GM18909 (cell line): ENCODE measurements at regions not wholly inside any gene's neighbourhood (a gene's known extent, or its start where the extent isn't known, plus 50 kb on each side); places are given as distances from the start of the nearest gene placed in this dataset.

ENCODE experiments used
- ATAC-seq: cut with Tn5 transposase; IDR thresholded peaks from one replicate; pipeline ENCODE4 v1.9.1; 2021; ENCODE audit warnings: mild to moderate bottlenecking; ENCODE audit not compliant: unreplicated experiment, poor library complexity

GRCh38 chr4:138675685-138676084 is 339.9 kb upstream of the NOCT start:
- ATAC-seq: no peak

GRCh38 chr4:138674209-138674608 is 341.4 kb upstream of the NOCT start:
- ATAC-seq: no peak

DNA sequence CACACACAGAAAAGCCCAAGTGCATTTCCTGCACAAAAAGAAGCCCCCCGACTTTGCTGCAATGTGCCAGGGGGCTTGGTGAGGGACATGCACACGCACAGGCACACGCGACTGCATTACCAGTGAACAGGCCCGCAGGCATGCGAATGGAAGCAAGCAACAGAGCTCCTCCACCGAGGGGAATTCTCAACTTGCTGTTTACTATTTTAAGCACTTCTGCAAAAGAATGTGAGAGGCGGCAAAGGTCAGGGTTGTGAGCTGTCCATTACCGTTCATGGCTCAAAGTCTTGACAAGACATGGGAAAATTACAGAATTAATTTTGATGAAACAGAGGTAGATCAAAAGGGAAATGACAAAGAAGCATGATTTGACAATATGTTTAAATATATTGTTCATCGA is 342.5 kb upstream of the NOCT start:
- no peak for ATAC-seq

GRCh38 chr4:138672393-138672976 is 343.1 kb upstream of the NOCT start:
- no peak for ATAC-seq

DNA sequence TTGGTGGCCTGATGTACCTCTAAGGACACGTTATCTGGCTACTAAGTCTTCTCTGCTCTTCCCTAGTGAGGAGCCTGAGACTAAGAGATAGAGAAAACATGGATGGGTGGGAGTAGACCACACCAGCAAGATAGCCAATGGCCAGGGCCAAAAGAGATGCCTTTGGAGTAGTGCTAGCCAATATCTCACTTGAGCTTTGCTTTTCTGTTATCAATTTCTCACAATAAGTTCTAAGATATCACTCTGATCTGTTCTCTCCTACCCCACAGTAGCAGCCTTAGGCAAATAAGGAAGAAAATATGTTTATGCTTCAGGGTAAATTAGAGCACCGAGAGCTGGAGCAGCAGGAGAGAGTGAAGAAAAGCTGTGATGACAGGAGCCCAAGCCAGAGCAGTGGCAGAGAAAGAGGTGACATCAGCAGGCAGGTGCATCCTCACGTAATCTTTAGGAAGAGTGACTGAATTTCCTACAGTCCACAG is 343.9 kb upstream of the NOCT start:
- ATAC-seq: no peak

DNA sequence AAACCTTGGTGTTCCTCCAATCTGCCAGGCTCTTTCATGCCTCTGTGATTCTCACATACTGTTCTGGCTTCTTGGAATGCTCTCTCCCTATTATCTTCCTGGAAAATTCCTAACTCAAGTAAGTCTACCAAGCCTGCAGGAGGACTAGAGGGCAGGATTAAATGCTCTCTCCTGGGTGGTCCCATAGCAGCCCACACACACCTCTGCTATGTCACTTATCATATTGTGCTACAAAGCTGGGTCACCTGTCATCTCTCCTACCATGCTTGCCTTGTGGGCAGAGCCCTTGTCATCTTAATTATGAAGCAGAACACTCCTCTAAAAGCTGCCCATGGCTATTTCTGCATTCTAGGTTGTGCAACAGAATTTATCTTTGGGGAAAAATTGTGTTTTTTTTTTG is 344.5 kb upstream of the NOCT start:
- no peak for ATAC-seq

DNA sequence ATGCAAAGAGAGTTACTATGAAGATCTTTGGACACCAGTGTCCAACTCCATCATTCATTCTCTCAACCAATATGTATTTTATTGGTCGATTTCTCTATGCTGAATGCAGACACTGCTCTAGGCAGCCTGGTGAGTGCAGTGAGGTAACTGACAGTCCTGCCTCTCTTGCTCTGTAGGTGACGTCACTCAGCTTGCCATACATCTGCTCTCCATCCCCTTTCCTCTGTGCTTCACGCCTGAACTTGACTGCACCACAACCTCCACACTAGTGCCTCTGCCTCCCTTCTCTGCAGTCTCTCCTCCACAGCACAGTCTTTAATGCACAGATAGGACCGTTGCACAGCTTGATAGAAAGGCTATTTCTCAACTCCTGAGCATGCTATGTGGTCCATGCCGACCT is 344.9 kb upstream of the NOCT start:
- no peak for ATAC-seq

- no peak for ATAC-seq
Measured at GRCh38 chr4:138669479-138670315, 345.9 kb upstream of the NOCT start.

DNA sequence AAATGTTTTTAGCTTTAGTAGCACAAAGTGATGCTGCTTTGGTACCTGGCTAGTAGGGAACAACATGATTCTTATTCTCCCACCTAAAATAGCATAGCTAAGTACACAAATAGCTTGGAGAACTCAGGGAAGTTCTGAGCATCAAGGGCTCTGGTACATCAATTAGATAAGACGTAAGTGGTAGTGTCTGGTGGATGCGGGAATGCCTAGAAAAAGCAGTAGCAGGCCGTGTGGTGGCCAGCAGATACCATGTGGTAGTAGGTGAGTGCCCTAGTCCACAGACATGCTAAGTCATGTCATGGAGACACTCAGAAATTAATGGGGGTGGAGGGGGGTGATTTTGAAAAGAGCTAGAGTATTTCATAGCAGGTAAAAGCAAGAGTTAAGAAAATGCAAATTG is 347.3 kb upstream of the NOCT start:
- no peak for ATAC-seq

- no peak for ATAC-seq
Measured at GRCh38 chr4:138666366-138666765, 349.2 kb upstream of the NOCT start.

DNA sequence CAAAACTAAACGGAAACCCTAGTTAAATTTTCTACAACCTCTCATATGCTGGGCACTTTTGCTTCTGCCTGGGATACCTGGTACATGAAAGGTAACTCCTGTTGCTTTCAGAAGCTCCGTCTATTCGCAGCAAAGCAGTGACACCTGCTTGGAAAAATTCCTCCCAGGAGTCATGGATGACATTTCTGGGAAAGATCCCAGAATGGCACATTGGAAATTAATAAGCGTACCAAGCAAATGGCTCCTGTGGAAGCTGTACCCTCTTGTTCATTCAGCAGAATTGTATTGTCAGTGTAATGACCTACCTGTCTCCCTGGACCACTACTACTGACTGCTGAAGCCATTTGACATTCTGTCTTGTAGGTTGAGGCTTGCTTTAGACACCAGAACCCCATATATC is 349.7 kb upstream of the NOCT start:
- no peak for ATAC-seq

GRCh38 chr4:138663883-138664282 is 351.7 kb upstream of the NOCT start:
- no peak for ATAC-seq

GRCh38 chr4:138659812-138660316 is 355.7 kb upstream of the NOCT start:
- no peak for ATAC-seq

DNA sequence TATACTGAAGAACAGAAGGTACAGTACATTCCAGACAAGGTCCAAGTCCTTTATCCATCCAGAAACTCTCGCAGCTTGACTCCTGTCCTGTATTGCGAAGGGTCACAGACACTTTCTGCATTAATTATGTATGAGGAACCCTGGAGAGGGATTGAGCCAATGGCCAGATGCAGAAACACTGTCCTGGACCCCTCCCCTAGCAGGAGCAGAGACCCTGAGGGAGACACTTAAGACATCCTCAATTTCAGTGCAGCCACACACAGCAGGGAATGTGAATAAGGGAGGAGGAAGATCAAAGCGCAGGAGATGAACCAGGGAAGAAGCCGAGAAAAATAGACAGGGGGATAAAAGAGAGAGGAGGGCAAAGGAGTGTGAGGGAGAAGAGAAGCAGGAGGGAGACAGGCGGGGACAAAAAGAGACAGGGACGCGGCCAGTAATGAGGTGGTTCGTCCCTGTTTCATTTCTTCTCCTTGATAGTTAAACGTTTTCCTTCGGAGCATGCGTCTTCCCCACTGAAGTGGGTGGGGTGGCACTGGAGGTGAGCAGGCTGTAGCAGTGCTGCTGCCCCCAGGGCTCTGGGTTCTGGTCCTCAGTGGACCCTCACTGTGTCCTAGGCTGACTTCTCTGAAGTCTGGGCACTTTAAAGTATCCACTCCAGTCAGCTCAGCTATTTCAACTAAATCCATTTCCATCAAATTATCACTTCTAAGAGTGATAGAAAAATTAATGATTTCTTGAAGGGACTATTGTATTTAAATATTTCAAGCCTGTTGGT is 356.4 kb upstream of the NOCT start:
- no peak for ATAC-seq

DNA sequence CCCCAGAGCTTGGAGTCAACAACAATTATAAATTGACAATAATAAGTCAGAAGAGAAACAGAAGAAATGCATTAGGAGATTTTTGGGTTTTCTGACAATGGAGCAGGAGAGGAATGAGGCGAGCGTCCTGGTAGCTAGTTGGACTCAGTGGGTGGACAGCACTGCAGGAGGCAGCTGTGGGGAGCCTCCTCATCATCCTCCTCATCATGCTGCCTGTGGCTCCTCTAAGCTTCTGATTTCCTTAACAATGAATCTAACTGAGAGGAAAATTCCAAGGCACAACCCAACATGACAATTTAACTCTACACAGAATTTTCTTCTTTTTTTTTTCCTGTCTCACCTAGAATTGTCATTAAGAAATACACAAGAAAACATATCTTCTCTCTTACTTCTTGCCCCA is 357.1 kb upstream of the NOCT start:
- ATAC-seq: no peak

DNA sequence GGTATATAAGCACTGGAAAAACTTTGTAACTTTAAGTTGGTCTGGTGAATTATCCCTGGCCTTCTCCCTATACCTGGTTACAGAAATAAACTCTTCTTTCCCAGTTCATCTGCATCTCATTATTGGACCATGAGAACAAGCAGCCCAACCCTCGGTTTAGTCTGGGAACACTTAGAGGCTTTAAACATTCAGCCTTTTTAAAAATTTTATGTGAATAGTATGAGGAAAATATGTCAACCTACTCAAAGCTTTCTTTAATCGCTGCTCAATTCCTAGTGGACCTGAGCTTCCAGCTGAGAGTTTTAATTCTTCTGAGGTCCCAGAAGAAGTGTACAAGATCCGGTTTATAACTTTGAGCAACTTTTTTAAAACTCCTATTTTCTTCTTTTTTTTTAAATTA is 358.6 kb upstream of the NOCT start:
- no peak for ATAC-seq

GRCh38 chr4:138655985-138656384 is 359.6 kb upstream of the NOCT start:
- ATAC-seq: no peak

DNA sequence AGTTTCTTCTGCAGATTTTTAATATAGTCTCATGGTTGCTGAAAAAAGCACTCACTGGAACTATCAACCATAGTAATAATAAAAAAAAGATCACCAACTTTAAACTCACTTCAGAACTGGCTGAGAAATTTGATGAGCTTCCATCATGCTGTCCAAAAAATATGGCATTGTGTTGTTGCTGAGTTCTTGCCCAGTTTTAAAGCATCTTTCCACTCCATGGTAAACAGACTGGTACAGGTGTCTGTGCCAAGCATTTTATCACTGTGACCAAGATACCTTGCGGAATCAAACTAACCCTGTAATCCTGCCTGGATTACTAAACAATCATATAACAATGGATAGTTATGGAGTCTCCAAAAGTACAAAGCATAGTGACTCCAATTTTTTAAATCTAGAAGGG is 360.3 kb upstream of the NOCT start:
- no peak for ATAC-seq

DNA sequence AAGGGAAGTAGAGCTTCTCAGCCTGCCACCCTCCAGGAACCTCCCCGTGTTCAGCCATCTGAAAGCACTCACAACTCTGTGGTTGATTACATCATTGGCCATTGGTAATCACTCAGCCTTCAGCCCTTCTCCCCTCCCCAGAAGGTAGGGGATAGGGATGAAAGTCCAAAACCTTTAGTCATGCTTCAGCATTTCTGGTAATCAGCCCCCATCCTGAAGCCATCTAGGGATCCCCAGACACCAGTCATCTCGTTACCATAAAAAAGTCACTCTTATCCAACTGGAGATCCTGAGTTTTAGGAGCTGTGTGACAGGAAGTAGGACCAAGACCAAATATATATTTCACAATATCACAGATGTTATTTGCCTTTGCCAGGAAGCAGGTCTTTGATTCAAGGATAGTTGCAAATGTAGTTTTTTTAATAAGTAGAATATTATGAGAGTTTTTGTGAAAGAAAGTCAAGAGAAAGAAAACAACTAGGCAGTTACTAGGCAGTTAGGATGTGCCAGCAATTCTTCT is 364.6 kb upstream of the NOCT start:
- peak; percentile 82 for ATAC-seq

GRCh38 chr4:138650495-138650894 is 365.1 kb upstream of the NOCT start:
- no peak for ATAC-seq

- no peak for ATAC-seq
Measured at GRCh38 chr4:138647433-138647832, 368.1 kb upstream of the NOCT start.
